Right cardiac atrium (tissue), 5 donors: ENCODE measurements at regions not wholly inside any gene's neighbourhood (a gene's known extent, or its start where the extent isn't known, plus 50 kb on each side); places are given as distances from the start of the nearest gene placed in this dataset.

Experiments
- ATAC-seq, 2 donors: fragments of 200-7000 bp; cut with Tn5 transposase; one replicate each; pipeline versions ENCODE4 v1.8.0 to v1.9.1; 2020; ENCODE audit warnings: moderate library complexity in 2 of 2, mild to moderate bottlenecking in 1 of 2
- DNase-seq, 3 donors: peaks; one replicate each; pipeline ENCODE4 v3.0.0-alpha.2; 2020
- H3K27ac ChIP-seq: one replicate; pipeline ENCODE4 v1.5.1; 2013; ENCODE audit warnings: mild to moderate bottlenecking, low read length, control low read depth, moderate library complexity
- H3K27me3 ChIP-seq: one replicate; pipeline ENCODE4 v1.6.1; 2013; ENCODE audit not compliant: control insufficient read depth, insufficient read depth
- H3K4me1 ChIP-seq: one replicate; pipeline ENCODE4 v1.6.1; 2013; ENCODE audit warnings: low read length; ENCODE audit not compliant: control insufficient read depth, insufficient read depth
- H3K4me3 ChIP-seq: one replicate; pipeline ENCODE4 v1.5.1; 2013; ENCODE audit warnings: low read length, control low read depth
- H3K9me3 ChIP-seq: one replicate; pipeline ENCODE4 v1.6.1; 2013; ENCODE audit warnings: low read length; ENCODE audit not compliant: control insufficient read depth
- WGBS: extraction: QIAGEN DNeasy Blood & Tissue Kit; methylation state at CpG from one replicate; pipeline ENCODE4 v1.1.7; 2013; 5-methylcytosine and 5-hydroxymethylcytosine counted together
- intact Hi-C, 4 donors: fragments of 100-400 bp; cut with DNase I; formaldehyde crosslinking; loops; one replicate each; pipeline versions ENCODE4 v1.11.0 to v1.14.0; 2022 to 2023
- donor health status: healthy with polysubstance abuse.
- donor health status: DM: no; HTN: yes; CAD: no.
- donor health status: DM: no; HTN: no; CAD: no.
- donor health status: DM: no; HTN: yes; CAD: no; lungs with severe emphysema.
- donor health status: DM: yes; HTN: yes; CAD: no.

DNA sequence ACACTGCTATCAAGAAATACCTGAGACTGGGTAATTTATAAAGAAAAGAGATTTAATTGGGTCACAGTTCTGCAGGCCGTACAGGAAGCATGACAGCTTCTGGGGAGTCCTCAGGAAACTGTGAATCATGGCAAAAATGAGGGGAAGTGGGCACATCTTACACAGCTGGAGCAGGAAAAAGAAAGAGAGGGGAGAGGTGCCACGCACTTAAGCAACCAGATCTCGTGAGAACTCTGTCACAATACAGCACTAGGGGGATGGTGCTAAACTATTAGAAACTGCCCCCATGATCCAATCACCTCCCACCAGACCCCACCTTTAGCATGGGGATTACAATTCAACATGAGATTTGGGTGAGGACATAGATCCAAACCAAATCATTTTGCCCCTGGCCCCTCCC, 105.5 kb upstream of the CPLX2 start:
- 51% methylated on average over 3 of the region's 3 CpGs for WGBS
- H3K9me3 ChIP-seq = peaks cover 4% of the 10 kb centered on the region
- no peak for ATAC-seq
- H3K27ac ChIP-seq = no peak overlapping the region
- H3K27me3 ChIP-seq = no peaks in the 10 kb centered on the region
- H3K4me1 ChIP-seq = no peaks in the 10 kb centered on the region
- DNase-seq = no peak
- intact Hi-C loops = no loop called here
- H3K4me3 ChIP-seq = no peak overlapping the region

DNA sequence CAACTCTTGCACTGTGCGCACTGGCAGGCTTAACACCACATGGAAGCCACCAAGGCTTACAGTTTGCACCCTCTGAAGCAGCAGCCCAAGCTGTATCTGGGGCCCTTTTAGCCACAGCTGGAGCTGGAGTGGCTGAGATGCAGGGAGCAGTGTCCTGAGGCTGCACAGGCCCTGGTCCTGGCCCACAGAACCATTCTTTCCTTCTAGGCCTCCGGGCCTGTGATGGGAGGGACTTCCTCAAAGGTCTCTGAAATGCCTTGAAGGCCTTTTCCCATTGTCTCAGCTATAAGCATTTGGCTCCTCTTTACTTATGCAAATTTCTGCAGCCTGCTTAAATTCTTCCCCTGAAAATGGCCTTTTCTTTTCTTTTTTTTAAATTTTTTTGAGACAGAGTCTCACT, 104.4 kb upstream of the CPLX2 start:
- H3K27me3 ChIP-seq = peaks cover 4% of the 10 kb centered on the region
- no peak for ATAC-seq
- WGBS = 77% methylated on average over 2 of the region's 2 CpGs

DNA sequence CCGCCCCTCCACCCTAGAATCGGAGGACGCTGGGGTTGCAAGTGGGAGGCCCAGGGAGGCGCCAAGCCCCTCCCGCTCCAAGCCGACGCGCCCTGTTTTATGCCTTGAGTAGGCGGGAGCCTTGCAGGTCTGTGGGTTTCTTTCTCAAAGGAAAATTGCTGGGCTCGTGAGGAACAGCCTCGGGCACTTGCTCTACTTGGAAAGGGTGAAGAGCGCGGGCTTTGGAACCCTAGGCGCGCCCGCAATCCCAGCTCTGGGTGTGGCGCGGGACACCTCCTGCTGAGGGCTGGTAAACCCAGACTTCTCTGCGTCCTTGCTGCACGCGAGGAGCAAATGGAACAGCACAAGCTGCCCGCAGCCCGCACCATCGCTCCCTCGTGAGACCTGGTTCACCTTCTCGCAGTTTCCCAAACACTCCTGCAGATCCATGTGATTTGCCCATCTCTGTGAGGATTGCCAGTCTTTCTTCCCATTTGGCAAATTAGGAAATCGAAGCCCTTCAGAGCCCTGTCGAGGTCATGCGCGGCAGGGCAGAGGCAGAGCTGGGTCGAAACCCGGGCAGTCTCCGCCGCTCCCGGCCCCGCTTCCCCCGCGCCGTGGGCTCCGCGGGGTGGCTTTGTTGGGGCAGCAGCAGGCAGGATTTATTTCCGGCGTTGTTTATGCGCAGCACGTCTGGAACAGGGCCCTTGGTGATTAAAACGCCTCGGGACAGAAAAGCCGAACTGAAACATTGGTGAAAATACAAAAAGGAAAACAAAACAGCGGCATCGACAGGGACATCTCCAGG, 98.4 kb upstream of the CPLX2 start:
- Histone ChIP-seq H3K9me3 (no peaks in the 10 kb centered on the region), H3K27ac (no peak overlapping the region), H3K4me3 (no peak overlapping the region), H3K4me1 (no peaks in the 10 kb centered on the region), H3K27me3 (peaks cover 6% of the 10 kb centered on the region)
- WGBS = 8% methylated on average over 50 of the region's 50 CpGs
- intact Hi-C loops = no loop called here
- DNase-seq (no peak), ATAC-seq (no peak)

More for the DNA sequence above, 104.4 kb upstream of the CPLX2 start:
- DNase-seq = no peak
- Histone ChIP-seq H3K4me1 (no peaks in the 10 kb centered on the region), H3K27ac (no peak overlapping the region), H3K9me3 (peaks cover 4% of the 10 kb centered on the region), H3K4me3 (no peak overlapping the region)
- intact Hi-C loops = no loop called here

DNA sequence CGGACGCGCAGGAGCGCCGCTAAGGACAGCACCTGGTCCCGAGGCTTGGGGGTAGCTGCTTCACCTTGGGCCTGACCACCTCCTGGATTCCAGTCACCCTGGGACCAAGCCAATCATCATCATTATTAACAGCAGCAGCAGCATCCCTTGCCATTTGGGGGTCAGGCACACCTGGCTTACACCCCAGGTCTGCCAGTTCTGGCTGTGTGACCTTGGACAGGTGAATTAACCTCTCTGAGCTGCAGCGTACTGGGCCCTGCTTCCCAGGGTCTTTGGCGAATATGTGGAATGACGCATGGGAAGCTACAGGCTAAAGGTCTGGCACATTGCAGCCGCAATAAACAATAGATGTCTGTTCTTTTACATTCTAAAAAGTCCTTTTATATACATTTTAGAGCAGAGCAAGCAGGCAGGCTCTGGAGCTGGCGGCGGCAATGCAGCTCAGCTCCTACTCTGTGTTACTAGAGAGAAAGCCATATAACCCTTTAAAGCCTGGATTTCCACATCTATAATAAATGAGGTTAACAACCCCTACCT, 97.8 kb upstream of the CPLX2 start:
- WGBS = 25% methylated on average over 12 of the region's 12 CpGs
- intact Hi-C loops = no loop called here

DNA sequence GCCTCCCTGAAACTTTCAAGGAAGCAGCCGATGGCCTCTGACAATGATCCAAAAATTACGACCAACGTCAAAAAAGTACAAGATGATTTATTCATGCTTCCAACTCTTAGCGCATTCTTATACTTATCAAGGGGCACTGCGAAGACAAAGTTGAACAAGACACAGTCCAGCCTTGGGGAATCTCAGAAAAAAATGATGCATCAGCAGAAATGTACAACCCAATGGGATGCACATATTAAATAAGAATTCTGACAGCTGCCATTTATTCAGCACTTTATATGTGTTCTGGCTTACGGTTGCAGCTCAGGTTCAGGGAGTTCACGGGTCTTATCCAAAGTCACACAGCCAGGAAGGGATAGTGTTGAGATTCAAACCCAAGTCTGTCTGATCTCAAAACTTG, 96.0 kb upstream of the CPLX2 start:
- intact Hi-C loops = no loop called here
- Histone ChIP-seq H3K4me3 (no peak overlapping the region), H3K27ac (no peak overlapping the region), H3K4me1 (no peaks in the 10 kb centered on the region), H3K27me3 (peaks cover 6% of the 10 kb centered on the region), H3K9me3 (no peaks in the 10 kb centered on the region)
- 77% methylated on average over 7 of the region's 7 CpGs for WGBS
- DNase-seq (no peak), ATAC-seq (no peak)

More for the DNA sequence above, 97.8 kb upstream of the CPLX2 start:
- ATAC-seq (no peak), DNase-seq (no peak)
- Histone ChIP-seq H3K27ac (no peak overlapping the region), H3K4me3 (no peak overlapping the region), H3K9me3 (no peaks in the 10 kb centered on the region), H3K27me3 (peaks cover 6% of the 10 kb centered on the region), H3K4me1 (no peaks in the 10 kb centered on the region)

DNA sequence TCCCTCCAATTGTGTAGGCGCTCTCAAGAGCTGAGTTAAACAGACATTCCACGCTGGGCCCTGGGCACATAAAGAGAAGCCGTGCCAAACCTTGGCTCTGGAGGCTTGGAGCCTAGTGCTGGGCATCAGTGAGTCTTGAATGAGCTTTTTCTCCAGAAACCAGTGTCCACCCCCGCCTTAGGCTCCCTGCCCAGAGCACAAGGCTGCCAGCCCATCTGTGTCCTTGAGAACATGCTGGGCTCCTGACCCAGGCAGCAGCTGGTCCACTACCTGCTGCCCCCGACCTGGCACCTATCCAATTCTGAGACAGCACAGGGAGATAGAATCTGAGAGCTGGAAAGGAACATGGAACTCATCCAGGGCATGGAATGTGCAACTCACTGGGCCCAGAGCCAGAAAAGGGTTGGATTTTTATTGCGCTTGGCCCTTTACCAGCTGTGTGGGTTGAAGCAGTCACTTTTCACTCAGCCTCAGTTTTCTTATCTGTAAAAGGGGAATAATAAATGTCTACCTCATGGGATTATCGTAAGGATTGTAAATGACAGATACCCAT, 92.4 kb upstream of the CPLX2 start:
- Histone ChIP-seq H3K27me3 (peaks cover 5% of the 10 kb centered on the region), H3K4me1 (no peaks in the 10 kb centered on the region), H3K4me3 (no peak overlapping the region), H3K9me3 (no peaks in the 10 kb centered on the region), H3K27ac (no peak overlapping the region)
- no peak for DNase-seq
- ATAC-seq = no peak
- intact Hi-C loops = no loop called here
- whole genome bisulfite sequencing = 61% methylated on average over 7 of the region's 7 CpGs

DNA sequence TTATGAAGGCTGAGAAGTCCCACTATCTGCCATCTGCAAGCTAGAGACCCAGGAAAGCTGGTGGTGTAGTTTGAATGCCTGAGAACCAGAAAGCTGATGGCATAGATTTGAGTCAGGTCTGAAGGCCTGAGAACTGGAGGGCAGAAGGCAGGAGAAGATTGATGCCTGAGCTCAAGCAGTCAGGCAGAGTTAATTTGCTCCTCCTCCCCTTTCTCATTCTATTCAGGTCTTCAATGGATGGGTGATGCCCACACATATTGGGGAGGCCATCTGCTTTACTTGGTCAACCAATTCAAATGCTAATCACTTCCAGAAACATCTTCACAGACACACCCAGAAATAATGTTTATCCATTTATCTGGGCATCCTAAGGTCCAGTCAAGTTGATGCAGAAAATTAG, 87.6 kb upstream of the CPLX2 start:
- no peak overlapping the region for H3K27ac ChIP-seq

DNA sequence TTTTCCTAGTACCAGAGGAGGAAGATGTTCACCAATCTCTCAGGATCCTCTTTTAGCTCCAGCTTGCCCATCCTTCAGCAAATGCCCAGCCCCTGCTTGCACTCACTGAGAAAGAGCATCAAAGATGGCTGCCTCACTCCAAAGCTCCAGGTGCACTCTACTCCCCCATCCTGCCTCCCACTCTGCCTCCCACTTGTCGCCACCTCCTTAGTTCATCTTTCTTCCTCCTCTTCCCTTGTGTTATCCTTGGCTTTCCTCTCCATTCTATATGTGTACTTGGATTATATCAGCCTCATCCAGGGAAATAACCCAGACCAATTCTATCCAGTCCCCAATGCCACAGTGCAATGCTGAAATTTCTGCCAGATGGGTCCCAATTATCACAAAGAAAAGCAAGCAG, 87.1 kb upstream of the CPLX2 start:
- ATAC-seq = no peak
- intact Hi-C loops = no loop called here

More for the DNA sequence above, 87.6 kb upstream of the CPLX2 start:
- intact Hi-C loops = no loop called here
- Histone ChIP-seq H3K27me3 (peaks cover 4% of the 10 kb centered on the region), H3K9me3 (no peaks in the 10 kb centered on the region), H3K4me1 (no peaks in the 10 kb centered on the region), H3K4me3 (no peak overlapping the region)
- no peak for DNase-seq
- no peak for ATAC-seq

DNA sequence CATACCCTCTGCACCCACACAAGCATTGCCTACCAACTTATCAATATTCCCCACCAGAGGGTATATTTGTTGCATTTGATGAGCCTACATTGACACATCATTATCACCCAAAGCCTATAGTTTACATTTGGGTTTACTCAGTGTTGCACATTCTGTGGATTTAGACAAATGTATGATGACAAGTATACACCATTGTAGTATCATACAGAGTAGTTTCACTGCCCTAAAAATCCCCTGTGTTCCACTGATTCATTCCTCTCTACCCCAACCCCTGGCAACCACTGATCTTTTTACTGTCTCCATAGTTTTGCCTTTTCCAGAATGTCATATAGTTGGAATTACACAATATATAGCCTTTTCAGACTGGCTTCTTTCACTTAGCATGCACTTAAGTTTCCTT, 85.7 kb upstream of the CPLX2 start:
- no peak overlapping the region for H3K27ac ChIP-seq
- H3K9me3 ChIP-seq = no peaks in the 10 kb centered on the region
- H3K4me3 ChIP-seq = no peak overlapping the region
- H3K4me1 ChIP-seq = no peaks in the 10 kb centered on the region
- DNase-seq (no peak), ATAC-seq (no peak)
- peaks cover 4% of the 10 kb centered on the region for H3K27me3 ChIP-seq
- intact Hi-C loops = no loop called here

More for the DNA sequence above, 87.1 kb upstream of the CPLX2 start:
- WGBS = 75% methylated on average over 1 of the region's 1 CpG
- Histone ChIP-seq H3K4me1 (no peaks in the 10 kb centered on the region), H3K27me3 (peaks cover 4% of the 10 kb centered on the region), H3K9me3 (no peaks in the 10 kb centered on the region), H3K27ac (no peak overlapping the region), H3K4me3 (no peak overlapping the region)
- DNase-seq = no peak

DNA sequence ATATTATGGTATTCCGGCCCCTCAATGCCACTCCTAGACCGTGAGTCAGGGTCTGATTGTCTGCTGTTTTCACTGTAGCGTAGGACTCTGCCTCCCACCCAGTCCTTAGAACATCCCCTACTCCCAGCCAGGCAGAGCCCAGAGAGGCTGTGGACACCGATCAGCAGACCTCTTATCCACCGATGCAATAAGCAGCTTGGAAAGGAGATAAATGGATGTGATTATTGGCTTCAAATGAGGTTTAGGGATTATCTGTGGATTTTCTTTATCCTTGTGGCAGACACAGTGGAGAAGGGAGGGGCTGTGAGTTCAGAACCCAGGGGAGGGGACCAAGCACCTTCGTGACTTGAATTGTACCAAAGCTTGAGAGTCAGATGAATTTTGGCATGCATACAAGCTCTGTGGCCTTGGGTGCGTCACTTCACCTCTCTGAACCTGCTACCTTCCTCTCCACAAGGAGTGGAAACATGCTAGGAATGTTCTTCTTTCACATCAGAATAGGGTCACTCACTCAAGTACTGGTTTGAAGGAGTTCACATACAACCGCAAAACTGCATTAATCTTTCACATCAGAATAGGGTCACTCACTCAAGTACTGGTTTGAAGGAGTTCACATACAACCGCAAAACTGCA, 83.1 kb upstream of the CPLX2 start:
- H3K27ac ChIP-seq = no peak overlapping the region
- no peak for DNase-seq
- no peak overlapping the region for H3K4me3 ChIP-seq
- H3K4me1 ChIP-seq = no peaks in the 10 kb centered on the region
- intact Hi-C loops = no loop called here
- WGBS = 79% methylated on average over 9 of the region's 9 CpGs
- ATAC-seq = no peak
- no peaks in the 10 kb centered on the region for H3K9me3 ChIP-seq
- peaks cover 4% of the 10 kb centered on the region for H3K27me3 ChIP-seq

DNA sequence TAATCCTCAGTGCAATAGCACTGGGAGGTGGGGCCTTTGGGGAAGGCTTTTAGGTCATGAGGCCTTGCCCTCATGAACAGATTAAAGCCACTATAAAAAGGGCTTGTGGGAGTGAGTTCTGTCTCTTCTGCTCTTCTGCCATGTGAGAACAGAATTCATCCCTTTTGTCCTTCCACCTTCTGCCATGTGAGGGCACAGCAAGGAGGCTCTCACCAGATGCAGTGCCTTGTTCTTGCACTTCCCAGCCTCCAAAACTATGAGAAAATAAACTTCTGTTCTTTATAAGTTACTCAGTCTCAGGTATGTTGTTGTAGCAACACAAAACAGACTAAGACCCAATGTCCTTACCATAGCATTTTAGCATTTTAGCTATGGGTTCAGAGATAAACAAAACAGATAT, 81.7 kb upstream of the CPLX2 start:
- Histone ChIP-seq H3K9me3 (no peaks in the 10 kb centered on the region), H3K4me1 (no peaks in the 10 kb centered on the region), H3K27me3 (no peaks in the 10 kb centered on the region), H3K27ac (no peak overlapping the region), H3K4me3 (no peak overlapping the region)
- ATAC-seq = no peak
- intact Hi-C loops = no loop called here
- DNase-seq = no peak
